Lung (tissue), 11 donors: ENCODE measurements at regions not wholly inside any gene's neighbourhood (a gene's known extent, or its start where the extent isn't known, plus 50 kb on each side); places are given as distances from the start of the nearest gene placed in this dataset.
A peak's percentile ranks its signal among the peaks of the same experiment; 100 is the strongest.

Experiments
- ATAC-seq: fragments of 200-7000 bp; cut with Tn5 transposase; one replicate; pipeline ENCODE4 v1.9.1; 2020; ENCODE audit warnings: moderate number of reproducible peaks; ENCODE audit not compliant: insufficient read depth, low FRiP score
- DNase-seq, 3 donors: peaks; one replicate each; pipeline ENCODE4 v3.0.0-alpha.2; 2013 to 2017
- H3K27ac ChIP-seq, 2 donors: one replicate each; pipeline ENCODE4 v1.5.1; 2013; ENCODE audit warnings: mild to moderate bottlenecking in 2 of 2, moderate library complexity in 2 of 2, control low read depth in 1 of 2, inconsistent platforms in 1 of 2, low read depth in 1 of 2, low read length in 1 of 2
- H3K27me3 ChIP-seq, 3 donors: one replicate each; pipeline ENCODE4 v1.5.1; 2013; ENCODE audit warnings: low read length in 2 of 3; ENCODE audit not compliant: control insufficient read depth in 3 of 3, insufficient read depth in 3 of 3
- H3K36me3 ChIP-seq, 4 donors: one replicate each; pipeline ENCODE4 v1.5.1; 2013; ENCODE audit warnings: low read length in 4 of 4, mild to moderate bottlenecking in 1 of 4, moderate library complexity in 1 of 4; ENCODE audit not compliant: control insufficient read depth in 4 of 4, insufficient read depth in 4 of 4
- H3K4me1 ChIP-seq, 5 donors: one replicate each; pipeline ENCODE4 v1.5.1; 2013; ENCODE audit warnings: low read length in 5 of 5, mild to moderate bottlenecking in 2 of 5, moderate library complexity in 1 of 5; ENCODE audit not compliant: control insufficient read depth in 5 of 5, insufficient read depth in 5 of 5
- H3K4me3 ChIP-seq: one replicate; pipeline ENCODE4 v1.5.1; 2013; ENCODE audit warnings: mild to moderate bottlenecking, control low read depth, moderate library complexity
- H3K9ac ChIP-seq, 2 donors: one replicate each; pipeline ENCODE4 v1.5.1; 2013; ENCODE audit warnings: low read length in 2 of 2, control low read depth in 1 of 2; ENCODE audit not compliant: insufficient read depth in 1 of 2
- H3K9me3 ChIP-seq, 4 donors: one replicate each; pipeline ENCODE4 v1.5.1; 2013; ENCODE audit warnings: low read length in 3 of 4, mild to moderate bottlenecking in 1 of 4, moderate library complexity in 1 of 4; ENCODE audit not compliant: control insufficient read depth in 4 of 4, insufficient read depth in 3 of 4
- WGBS, 2 donors: extraction: QIAGEN DNeasy Blood & Tissue Kit; methylation state at CpG; one replicate each; pipeline ENCODE4 v1.1.7; 2013; 5-methylcytosine and 5-hydroxymethylcytosine counted together
- TF ChIP-seq, protein P1 (sequence below): IDR thresholded peaks from 2 replicates; pipeline ENCODE4 v1.5.1; 2012; ENCODE audit warnings: mild to moderate bottlenecking; ENCODE audit errors: control extremely low read depth, extremely low read depth
- donor health status: control.
- donor health status: control.
- donor health status: Bipolar disorder and iron deficiency.
- donor health status: healthy.
- donor health status: DM: yes; HTN: yes; CAD: no.

DNA sequence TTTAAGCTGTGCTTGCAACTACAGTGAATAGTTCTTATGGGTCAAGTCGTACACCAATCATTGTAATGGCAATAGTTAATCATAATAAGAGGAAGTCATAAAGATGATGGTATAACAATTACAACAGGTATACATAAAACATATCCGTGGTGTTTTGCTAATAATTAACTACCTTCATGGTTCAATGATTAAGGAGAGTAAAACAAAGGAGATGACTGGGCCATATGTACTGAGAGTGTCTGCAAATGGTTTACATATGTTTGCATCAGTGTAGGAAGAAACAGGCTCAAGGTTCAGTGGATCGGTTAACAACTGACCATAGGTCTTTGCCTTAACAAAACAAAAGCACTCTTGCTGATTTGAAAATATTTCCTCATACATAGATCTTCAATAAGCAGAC is 253.0 kb downstream of the COX7B2 start:
- no peaks in the 10 kb centered on the region for H3K36me3 ChIP-seq
- no peaks in the 10 kb centered on the region for H3K27me3 ChIP-seq
- 59 to 68% methylated on average over 3 of the region's 3 CpGs for WGBS, 2 donors
- TF ChIP-seq, protein P1, sequence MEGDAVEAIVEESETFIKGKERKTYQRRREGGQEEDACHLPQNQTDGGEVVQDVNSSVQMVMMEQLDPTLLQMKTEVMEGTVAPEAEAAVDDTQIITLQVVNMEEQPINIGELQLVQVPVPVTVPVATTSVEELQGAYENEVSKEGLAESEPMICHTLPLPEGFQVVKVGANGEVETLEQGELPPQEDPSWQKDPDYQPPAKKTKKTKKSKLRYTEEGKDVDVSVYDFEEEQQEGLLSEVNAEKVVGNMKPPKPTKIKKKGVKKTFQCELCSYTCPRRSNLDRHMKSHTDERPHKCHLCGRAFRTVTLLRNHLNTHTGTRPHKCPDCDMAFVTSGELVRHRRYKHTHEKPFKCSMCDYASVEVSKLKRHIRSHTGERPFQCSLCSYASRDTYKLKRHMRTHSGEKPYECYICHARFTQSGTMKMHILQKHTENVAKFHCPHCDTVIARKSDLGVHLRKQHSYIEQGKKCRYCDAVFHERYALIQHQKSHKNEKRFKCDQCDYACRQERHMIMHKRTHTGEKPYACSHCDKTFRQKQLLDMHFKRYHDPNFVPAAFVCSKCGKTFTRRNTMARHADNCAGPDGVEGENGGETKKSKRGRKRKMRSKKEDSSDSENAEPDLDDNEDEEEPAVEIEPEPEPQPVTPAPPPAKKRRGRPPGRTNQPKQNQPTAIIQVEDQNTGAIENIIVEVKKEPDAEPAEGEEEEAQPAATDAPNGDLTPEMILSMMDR, result no peak
- H3K4me3 ChIP-seq, result no peak overlapping the region
- ATAC-seq (no peak), DNase-seq (no peak)
- peaks cover 0 to 3% (median 0%) of the 10 kb centered on the region in 4 donors for H3K9me3 ChIP-seq
- H3K9ac ChIP-seq, result no peak overlapping the region
- H3K27ac ChIP-seq, result no peak overlapping the region
- no peaks in the 10 kb centered on the region for H3K4me1 ChIP-seq

DNA sequence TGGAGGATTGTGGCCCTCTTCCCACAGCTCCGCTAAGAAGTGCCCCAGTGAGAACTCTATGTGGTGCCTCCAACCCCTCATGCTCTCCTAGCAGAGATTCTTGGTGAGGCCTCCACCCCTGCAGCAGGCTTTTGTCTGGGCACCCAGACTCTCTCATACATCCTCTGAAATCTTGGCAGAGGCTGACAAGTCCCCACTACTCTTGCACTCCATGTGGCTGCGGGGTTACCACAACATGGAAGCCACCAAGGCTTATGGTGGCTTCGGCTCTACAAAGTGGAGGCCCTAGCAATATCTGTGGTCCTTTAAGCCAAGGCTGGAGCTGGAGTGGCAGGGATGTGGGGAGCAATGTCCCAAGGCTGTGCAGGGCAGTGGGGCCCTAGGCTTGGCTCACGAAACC is 255.2 kb downstream of the COX7B2 start:
- Histone ChIP-seq H3K27ac (no peak overlapping the region), H3K4me3 (no peak overlapping the region), H3K9ac (no peak overlapping the region), H3K27me3 (no peaks in the 10 kb centered on the region), H3K4me1 (no peaks in the 10 kb centered on the region), H3K36me3 (no peaks in the 10 kb centered on the region), H3K9me3 (peaks cover 0 to 1% (median 0%) of the 10 kb centered on the region in 4 donors)
- ATAC-seq, result peak; percentile 19
- 88 to 94% methylated on average over 4 of the region's 4 CpGs for WGBS, 2 donors
- no peak for DNase-seq
- TF ChIP-seq, protein P1, result no peak

DNA sequence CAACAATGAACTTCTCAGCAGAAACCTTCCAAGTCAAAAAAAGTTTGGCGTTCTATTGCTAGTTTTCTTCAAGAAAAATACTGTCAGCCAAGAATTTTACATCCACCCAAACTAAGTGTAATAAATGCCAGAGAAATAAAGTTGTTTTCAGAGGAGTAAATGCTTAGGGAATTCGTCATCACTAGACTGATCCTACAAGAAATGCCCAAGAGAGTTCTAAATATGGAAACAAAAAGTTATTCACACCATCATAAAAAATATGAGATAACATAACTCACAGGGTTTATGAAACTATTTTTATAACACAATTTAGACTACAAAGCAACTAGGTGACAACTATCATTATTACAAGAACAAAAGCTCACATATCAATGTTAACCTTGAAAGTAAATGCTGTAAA is 259.5 kb upstream of the GABRA2 start:
- TF ChIP-seq, protein P1, result no peak

DNA sequence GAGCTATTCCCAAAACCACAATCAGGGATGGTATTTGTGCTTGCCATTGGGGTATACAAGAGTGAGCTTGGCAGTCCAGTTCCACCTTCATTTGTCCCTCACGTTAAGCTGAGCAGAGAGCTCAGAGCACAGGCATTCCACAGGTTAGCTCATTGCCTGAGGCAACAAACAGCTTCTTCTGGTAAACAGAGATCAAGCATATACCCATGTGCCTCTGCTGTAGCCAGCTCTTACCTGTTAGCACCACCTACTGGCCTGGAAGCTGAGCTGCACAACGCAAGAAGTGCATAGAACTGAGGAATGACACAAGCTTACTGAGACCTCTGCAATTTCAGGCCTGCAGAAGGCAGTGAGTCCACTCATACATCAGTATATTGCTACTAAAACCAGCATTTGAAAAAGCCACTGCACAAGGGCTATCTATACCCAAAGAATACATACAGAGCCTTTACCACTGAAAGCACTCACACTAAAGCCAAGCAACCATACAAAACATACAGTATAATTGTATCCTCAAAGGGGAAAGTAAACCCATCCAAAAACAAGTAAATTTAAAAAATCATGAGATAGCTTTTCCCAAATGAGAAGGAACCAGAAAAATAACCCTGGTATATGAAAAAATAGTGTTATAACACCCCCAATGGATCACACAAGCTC is 258.3 kb upstream of the GABRA2 start:
- TF ChIP-seq, protein P1, result no peak
- DNase-seq (peak in 2 of 3 donors; percentile 4 to 26), ATAC-seq (no peak)
- 30 to 34% methylated on average over 2 of the region's 2 CpGs for WGBS, 2 donors
- Histone ChIP-seq H3K36me3 (no peaks in the 10 kb centered on the region), H3K4me3 (no peak overlapping the region), H3K4me1 (no peaks in the 10 kb centered on the region), H3K9ac (no peak overlapping the region), H3K27me3 (no peaks in the 10 kb centered on the region), H3K27ac (no peak overlapping the region), H3K9me3 (peaks cover 0 to 5% (median 0%) of the 10 kb centered on the region in 4 donors)

More for the DNA sequence above, 259.5 kb upstream of the GABRA2 start:
- Histone ChIP-seq H3K4me1 (no peaks in the 10 kb centered on the region), H3K27me3 (no peaks in the 10 kb centered on the region), H3K4me3 (no peak overlapping the region), H3K9ac (no peak overlapping the region), H3K27ac (no peak overlapping the region), H3K36me3 (no peaks in the 10 kb centered on the region), H3K9me3 (peaks cover 0 to 6% (median 0%) of the 10 kb centered on the region in 4 donors)
- WGBS, 2 donors, result 62 to 70% methylated on average over 2 of the region's 2 CpGs
- DNase-seq (no peak), ATAC-seq (no peak)
